DMS79 treated with DMSO at 0.1 percent for 48 hours (cell line): ENCODE measurements at regions not wholly inside any gene's neighbourhood (a gene's known extent, or its start where the extent isn't known, plus 50 kb on each side); places are given as distances from the start of the nearest gene placed in this dataset.

Source experiments
- DNase-seq: peaks from one replicate; lab custom pipeline; 2025; lab: John Stamatoyannopoulos, UW

- no peak for DNase-seq
Observed at GRCh38 chr2:225340923-225341322, 58.6 kb upstream of the NYAP2 start.

DNA sequence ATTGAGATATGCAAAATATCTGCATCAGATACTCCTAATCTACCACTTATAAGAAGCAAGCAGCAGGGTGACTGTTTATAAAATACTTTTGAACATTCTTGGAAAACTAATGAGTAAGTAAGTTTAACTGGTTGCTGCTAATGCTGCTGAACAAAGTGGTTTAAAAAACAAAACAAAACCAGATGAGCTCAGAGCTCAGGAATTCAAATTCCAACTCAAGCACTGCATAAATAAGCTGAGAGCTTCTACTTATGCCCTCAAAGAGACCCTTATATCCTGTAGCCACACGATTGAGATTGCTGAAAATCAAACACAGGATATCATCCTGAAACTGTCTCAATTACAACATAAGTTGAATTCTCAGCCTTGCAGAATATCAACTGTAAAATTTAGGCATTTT lies 62.3 kb upstream of the NYAP2 start:
- peak; percentile 37 for DNase-seq

GRCh38 chr2:225334514-225334913 lies 65.0 kb upstream of the NYAP2 start:
- DNase-seq: peak; percentile 75

- DNase-seq: no peak
Observed at GRCh38 chr2:225328192-225328591, 71.3 kb upstream of the NYAP2 start.

DNA sequence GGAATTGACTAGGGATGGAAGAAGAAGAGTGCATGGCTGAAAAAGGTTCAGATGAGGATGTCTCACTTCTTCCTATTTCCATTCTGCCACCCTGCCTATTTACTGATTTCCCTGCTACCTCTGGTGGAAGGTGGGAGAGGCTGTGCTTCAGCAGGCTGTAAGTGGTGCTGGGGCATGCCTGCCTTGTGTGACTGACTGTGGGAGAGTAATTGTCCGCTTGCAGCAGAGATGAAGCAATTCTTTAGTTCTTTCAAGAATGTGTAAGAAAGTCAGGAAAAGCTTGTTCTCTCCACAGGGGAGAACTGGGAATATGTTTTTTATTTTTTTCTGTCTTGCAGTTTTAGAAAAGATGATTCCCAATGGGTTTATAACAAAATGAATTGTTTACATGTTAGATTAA lies 72.5 kb upstream of the NYAP2 start:
- DNase-seq: no peak

GRCh38 chr2:225319872-225320271 lies 79.6 kb upstream of the NYAP2 start:
- DNase-seq: no peak

DNA sequence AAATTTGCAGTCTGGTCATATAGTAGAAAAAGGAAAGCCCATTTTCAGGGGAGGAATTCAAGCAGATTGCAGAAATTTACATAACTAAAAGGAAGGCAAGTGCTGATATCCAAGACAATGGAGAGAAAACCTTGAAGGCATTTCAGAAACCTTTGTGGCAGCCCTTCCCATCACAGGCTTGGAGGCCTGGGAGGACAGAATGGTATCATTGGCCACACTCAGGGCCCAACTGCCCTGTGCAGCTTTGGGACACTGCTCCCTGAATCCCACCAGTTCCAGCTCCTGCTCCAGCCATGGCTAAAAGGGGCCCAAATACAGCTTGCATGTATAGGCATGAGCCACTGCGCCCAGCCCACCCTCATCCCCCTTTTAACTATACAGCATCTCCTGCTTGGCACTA lies 81.1 kb upstream of the NYAP2 start:
- no peak for DNase-seq

- no peak for DNase-seq
Observed at GRCh38 chr2:225317186-225317585, 82.3 kb upstream of the NYAP2 start.

DNA sequence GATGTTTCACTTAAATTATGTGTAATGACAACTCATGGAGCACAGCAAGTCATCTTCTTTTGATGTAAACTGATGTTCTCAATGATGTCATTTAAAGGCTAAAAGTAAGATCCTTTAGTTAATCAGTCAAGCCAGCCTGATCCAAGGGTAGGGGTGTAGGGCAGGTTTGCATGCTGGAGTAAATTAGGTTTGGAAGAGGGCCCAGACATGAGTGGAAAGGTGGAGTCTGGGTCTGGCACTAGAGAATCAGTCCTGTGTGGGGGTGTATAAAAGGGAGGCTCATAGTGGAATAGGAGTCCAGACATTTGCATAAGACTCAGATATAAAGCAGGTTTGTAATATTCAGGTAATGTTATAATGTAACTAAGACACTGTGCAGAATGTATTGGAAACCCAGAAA lies 88.8 kb upstream of the NYAP2 start:
- DNase-seq: peak; percentile 3

GRCh38 chr2:225309516-225309915 lies 90.0 kb upstream of the NYAP2 start:
- no peak for DNase-seq

- no peak for DNase-seq
Observed at GRCh38 chr2:225296951-225297350, 102.6 kb upstream of the NYAP2 start.

- DNase-seq: no peak
Observed at GRCh38 chr2:225295102-225295501, 104.4 kb upstream of the NYAP2 start.

GRCh38 chr2:225293638-225294037 lies 105.9 kb upstream of the NYAP2 start:
- DNase-seq: no peak

GRCh38 chr2:225290757-225291400 lies 108.6 kb upstream of the NYAP2 start:
- DNase-seq: no peak

DNA sequence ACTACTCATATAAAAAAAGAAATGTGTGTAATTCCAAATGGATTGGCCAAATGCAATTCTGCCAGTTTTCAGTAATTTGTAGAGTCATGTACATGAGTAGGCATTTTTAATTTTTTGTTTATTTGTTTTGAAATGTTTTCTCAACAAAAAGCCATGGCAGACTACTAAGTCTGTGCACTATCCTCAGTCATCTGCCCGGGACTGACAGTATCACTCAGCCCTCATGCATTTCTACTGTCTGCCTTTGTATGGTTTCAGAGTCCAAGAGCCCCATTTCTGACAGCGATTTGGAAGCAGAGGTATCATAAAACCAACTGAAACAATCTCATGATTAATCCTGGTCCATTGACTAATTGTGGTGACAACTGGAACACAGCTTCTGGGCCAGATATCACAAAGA lies 109.9 kb upstream of the NYAP2 start:
- no peak for DNase-seq

- no peak for DNase-seq
Observed at GRCh38 chr2:225288986-225289385, 110.5 kb upstream of the NYAP2 start.

DNA sequence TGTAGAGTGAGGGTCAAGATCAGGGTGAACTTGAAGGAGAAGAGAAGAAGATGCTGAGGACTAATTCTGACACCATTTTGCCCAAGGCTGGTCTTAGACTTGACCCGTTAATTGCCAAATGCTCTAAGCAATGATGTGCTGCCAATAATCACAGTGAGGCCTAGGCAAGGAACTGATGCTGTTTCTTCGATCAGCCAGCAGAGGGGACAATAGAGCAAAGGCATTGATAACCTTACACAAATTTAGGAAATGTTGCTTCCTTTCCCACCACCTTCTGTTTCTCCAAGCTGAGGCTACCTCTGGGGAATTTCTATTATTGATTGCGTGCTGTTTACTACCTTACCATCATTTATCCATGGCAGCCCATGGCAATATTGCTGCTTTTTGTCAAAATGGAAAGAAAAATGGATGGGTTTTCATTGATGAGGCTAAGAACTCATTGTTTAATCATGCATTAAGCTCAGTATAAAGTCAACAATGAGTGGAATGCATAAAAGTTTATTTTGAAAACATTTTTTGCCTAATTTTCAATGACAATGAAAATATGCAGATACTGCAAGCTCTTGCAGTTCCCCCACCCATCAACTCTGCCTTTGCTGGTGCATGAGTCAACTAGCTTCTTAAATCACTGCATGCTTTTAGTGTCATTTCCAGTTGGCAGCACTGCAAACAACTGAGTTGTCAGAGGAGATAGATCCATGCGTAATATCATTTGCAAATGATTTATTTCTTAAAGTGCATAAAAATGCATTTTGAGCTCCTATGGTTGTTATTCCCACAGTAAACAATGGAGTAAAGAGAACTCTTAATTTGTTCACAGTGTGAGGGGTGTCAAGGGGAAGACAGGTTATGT lies 116.4 kb upstream of the NYAP2 start:
- no peak for DNase-seq

DNA sequence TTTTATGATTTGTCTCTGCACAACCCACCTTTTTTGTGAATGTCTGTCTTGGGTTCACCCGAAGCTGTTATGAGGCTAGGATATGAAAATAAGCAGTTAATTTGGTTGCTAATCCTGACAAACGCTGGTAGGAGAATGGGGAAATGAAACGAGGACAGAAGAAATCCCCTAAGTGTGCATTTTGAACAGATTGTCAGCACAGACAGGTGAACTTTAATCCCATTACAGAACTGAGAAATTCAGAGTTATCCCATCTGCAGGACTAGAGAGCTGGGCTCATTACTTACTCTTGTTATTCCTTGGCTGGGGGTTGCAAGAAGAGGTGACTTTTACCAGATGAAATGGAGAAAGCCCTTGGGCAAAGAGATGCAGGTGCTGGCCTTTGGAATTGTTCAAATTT lies 123.3 kb upstream of the NYAP2 start:
- no peak for DNase-seq

DNA sequence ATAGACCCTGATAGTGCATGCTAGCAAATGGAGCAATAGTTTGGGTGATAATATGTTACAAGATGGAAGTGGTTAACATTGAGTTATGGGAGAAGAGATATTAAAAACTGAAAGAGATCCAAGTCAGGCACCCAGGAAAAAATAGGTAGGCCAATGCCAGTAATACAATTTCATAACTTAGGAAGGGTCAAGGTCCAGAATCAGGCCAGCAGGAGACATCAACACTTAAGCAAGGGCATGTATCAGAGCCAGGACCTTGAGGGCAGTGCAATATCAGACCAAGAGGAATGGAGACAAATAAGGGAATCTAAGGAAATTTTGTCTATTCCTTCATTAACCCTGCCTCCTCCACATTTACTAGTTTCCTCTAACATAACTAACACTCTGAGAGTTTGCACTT lies 124.1 kb upstream of the NYAP2 start:
- no peak for DNase-seq

- peak; percentile 50 for DNase-seq
Observed at GRCh38 chr2:225274751-225275150, 124.8 kb upstream of the NYAP2 start.

DNA sequence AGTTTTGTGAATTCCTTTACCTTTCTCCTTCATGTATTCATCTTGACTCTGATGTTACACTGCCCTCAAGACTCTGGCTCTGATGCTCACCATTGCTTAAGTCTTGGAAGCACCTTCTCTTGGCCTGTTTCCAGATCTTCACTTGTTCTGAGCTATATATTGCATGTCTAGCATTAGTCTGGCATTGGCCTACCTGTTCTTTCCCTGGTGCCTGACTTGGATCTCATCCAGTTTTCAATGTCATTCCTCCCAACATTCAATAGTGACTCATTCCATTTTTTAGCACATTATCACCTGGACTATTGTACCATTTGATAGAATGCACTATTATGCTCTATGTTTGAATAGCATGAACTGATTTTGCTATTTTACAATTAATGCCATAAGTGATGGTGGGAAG lies 127.3 kb upstream of the NYAP2 start:
- peak; percentile 7 for DNase-seq

DNA sequence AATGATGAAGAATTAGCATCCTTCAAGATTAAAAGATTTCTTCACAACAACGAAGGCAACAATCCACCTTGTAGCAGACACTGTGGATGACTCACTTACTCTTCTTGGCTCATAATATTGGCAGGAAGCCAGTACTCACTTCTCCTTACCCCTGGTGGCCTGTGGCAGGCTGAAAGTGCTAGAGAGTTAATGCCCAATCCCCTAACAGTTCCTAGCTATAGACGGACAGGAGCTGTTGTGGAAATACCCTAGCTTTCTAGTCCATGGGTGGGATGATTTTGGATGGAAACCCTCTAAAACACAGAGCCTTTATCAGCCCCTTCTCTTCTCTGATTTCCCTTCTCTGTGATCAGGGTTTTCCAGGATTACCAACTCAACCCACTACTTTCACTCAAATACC lies 128.6 kb upstream of the NYAP2 start:
- peak; percentile 65 for DNase-seq

- DNase-seq: no peak
Observed at GRCh38 chr2:225270053-225270452, 129.5 kb upstream of the NYAP2 start.

DNA sequence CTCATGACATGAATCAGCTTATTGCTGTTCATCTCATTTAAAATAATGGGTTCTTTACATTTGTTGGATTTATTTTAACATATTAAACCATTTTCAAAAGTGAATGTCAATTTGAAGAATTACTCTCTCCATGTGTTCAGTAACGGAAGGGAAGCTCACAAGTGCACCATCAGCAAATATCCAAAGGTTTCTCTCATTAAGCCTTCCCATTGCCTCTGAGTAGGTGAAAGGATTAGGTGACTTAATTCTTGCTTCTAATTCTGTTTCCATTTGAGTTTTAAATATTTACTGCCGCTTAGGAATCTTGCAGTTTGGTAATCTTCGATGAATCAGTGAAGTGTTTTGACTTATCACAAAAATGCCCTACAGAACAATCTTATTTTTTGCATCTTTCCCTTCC lies 145.1 kb upstream of the NYAP2 start:
- no peak for DNase-seq
